GM12872 (cell line): ENCODE measurements at regions not wholly inside any gene's neighbourhood (a gene's known extent, or its start where the extent isn't known, plus 50 kb on each side); places are given as distances from the start of the nearest gene placed in this dataset.

ENCODE experiments used
- CTCF ChIP-seq: IDR thresholded peaks from 3 replicates; pipeline ENCODE4 v1.5.1; 2011; ENCODE audit warnings: low read depth, mild to moderate bottlenecking, low read length, moderate library complexity; ENCODE audit not compliant: insufficient read depth

DNA sequence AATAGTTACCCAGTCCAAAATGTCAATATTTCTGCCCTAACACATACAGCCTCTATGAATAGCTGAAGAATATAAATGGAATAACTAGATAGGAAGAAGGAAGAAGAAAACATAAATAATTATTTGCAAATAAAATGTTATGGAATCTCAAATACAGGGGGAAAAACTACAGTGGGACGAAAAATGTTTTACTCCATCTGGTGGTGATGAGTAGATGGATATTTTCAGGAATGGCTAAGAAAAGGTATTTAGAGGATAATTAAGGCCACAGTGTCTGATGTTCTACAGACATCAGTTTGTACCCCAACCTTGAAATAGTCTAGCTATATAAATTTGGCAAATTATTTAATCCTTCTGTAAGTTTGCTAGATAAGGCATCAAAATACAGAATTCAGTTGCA is 178.1 kb upstream of the FSHR start:
- TF ChIP-seq CTCF = no peak

DNA sequence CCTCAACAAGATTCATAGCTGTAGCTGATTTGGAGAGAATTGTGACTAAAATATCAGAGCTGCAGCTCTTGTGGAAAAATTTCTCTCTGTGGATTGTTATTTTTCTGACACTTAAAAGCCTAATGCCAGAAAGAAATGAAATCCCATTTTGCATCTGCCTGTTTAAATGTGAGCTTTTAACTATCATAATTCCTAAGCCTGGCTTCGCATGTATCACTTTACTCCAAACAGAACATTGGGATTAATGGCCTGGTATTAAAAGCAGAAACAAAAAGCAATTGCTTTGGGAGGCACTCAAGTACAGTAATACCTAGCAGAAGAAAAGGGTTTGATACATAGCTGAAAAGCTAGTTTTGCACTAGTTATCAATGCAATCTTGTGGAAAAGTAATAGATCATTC is 164.2 kb upstream of the FSHR start:
- TF ChIP-seq CTCF = no peak

DNA sequence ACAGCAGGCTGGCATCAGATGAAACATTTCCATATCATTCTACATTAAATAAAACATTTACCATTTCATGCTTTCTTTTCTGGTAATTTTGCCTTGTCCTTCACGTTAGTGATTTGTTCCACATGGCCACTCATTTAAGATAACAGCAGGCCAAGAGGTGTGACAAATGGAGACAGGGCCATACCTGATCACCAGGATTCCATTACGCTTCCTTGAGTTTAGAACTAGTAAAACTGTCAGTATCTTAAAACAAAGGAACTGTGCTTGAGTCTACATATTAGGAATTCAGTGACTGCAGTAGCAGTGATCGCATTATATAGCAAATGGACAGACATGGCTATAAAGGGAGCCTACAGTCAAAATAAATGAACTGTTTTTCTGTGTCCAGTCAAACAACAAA is 155.1 kb upstream of the FSHR start:
- no peak for TF ChIP-seq CTCF

- TF ChIP-seq CTCF = no peak
These were observed 152.6 kb upstream of the FSHR start for GRCh38 chr2:49306925-49307324.

- TF ChIP-seq CTCF = no peak
These were observed 143.9 kb upstream of the FSHR start for GRCh38 chr2:49298230-49298629.

GRCh38 chr2:49296107-49296867 is 142.0 kb upstream of the FSHR start:
- TF ChIP-seq CTCF = no peak

GRCh38 chr2:49294225-49294624 is 139.9 kb upstream of the FSHR start:
- TF ChIP-seq CTCF = no peak
